Testis (tissue), 2 donors: ENCODE measurements at regions not wholly inside any gene's neighbourhood (a gene's known extent, or its start where the extent isn't known, plus 50 kb on each side); places are given as distances from the start of the nearest gene placed in this dataset.

Experiments
- DNase-seq: peaks from one replicate; pipeline ENCODE4 v3.0.0-alpha.2; 2019
- H3K27ac ChIP-seq, 2 donors: fragments of 200-600 bp; sonication (generic); one replicate each; pipeline ENCODE4 v1.5.1; 2019
- H3K27me3 ChIP-seq: fragments of 200-600 bp; sonication (generic); one replicate; pipeline ENCODE4 v1.5.1; 2019
- H3K36me3 ChIP-seq: fragments of 200-600 bp; sonication (generic); one replicate; pipeline ENCODE4 v1.5.1; 2017; ENCODE audit warnings: low read depth; ENCODE audit errors: missing control alignments
- H3K4me1 ChIP-seq: fragments of 200-600 bp; sonication (generic); one replicate; pipeline ENCODE4 v1.5.1; 2019
- H3K4me3 ChIP-seq, 2 donors: fragments of 200-600 bp; sonication (generic); one replicate each; pipeline ENCODE4 v1.5.1; 2017 to 2019
- H3K9me3 ChIP-seq: fragments of 200-600 bp; sonication (generic); one replicate; pipeline ENCODE4 v1.5.1; 2017
- CTCF ChIP-seq, 3 experiments: fragments of 450-650 bp in 2 of 3; fragments of 200-600 bp in 1 of 3; sonication (generic) in 1 of 3; IDR thresholded peaks; one replicate each; pipeline ENCODE4 v1.5.1; 2016 to 2019; ENCODE audit warnings: antibody characterized with exemption in 3 of 3, mild to moderate bottlenecking in 2 of 3, moderate library complexity in 1 of 3
- POLR2A ChIP-seq: fragments of 450-650 bp; IDR thresholded peaks from one replicate; pipeline ENCODE4 v1.6.1; 2017; ENCODE audit warnings: antibody characterized with exemption, mild to moderate bottlenecking, moderate library complexity
- WGBS, 2 donors: methylation state at CpG; one replicate each; pipeline ENCODE4 v1.1.5; 2018; 5-methylcytosine and 5-hydroxymethylcytosine counted together
- intact Hi-C: fragments of 100-400 bp; cut with DNase I; formaldehyde crosslinking; loops from one replicate; pipeline ENCODE4 v1.15.1; 2023; ENCODE audit warnings: low total_unique reads

GRCh38 chr12:115215544-115215943 is 531.6 kb upstream of the TBX3 start:
- Histone ChIP-seq H3K36me3 (no peaks in the 10 kb centered on the region), H3K27ac (no peak overlapping the region), H3K9me3 (no peaks in the 10 kb centered on the region), H3K27me3 (no peaks in the 10 kb centered on the region), H3K4me3 (no peak overlapping the region), H3K4me1 (peaks cover 7% of the 10 kb centered on the region)
- intact Hi-C loops = no loop called here
- DNase-seq = no peak
- TF ChIP-seq POLR2A = no peak
- WGBS, 2 donors = 92 to 95% methylated on average over 3 of the region's 3 CpGs

- H3K27me3 ChIP-seq = no peaks in the 10 kb centered on the region
These were observed 529.6 kb upstream of the TBX3 start for GRCh38 chr12:115213538-115214016.

GRCh38 chr12:115213118-115213517 is 529.1 kb upstream of the TBX3 start:
- intact Hi-C loops = no loop called here
- WGBS, 2 donors = 82 to 83% methylated on average over 1 of the region's 1 CpG
- no peaks in the 10 kb centered on the region for H3K9me3 ChIP-seq
- H3K36me3 ChIP-seq = no peaks in the 10 kb centered on the region
- peak overlapping the region in 1 of 2 donors; percentile 19 for H3K27ac ChIP-seq
- no peak for DNase-seq
- no peaks in the 10 kb centered on the region for H3K27me3 ChIP-seq
- H3K4me3 ChIP-seq = no peak overlapping the region
- H3K4me1 ChIP-seq = peaks cover 7% of the 10 kb centered on the region
- TF ChIP-seq CTCF (IDR thresholded peaks at IDR 0.05) (no peak), POLR2A (no peak)

More at GRCh38 chr12:115213538-115214016, 529.6 kb upstream of the TBX3 start:
- DNase-seq = peak; percentile 18
- 45% methylated on average over 6 of the region's 6 CpGs for WGBS, 2 donors
- Histone ChIP-seq H3K9me3 (no peaks in the 10 kb centered on the region), H3K4me1 (peaks cover 7% of the 10 kb centered on the region), H3K4me3 (no peak overlapping the region), H3K36me3 (no peaks in the 10 kb centered on the region), H3K27ac (peak overlapping the region in 1 of 2 donors; percentile 19)
- intact Hi-C loops = no loop called here
- no peak for TF ChIP-seq CTCF (IDR thresholded peaks at IDR 0.05)
- TF ChIP-seq POLR2A = no peak

- Histone ChIP-seq H3K27ac (no peak overlapping the region), H3K9me3 (no peaks in the 10 kb centered on the region), H3K4me3 (no peak overlapping the region), H3K36me3 (no peaks in the 10 kb centered on the region), H3K27me3 (no peaks in the 10 kb centered on the region), H3K4me1 (peaks cover 7% of the 10 kb centered on the region)
- DNase-seq = no peak
- intact Hi-C loops = no loop called here
- 0% methylated on average over 1 of the region's 1 CpG for WGBS, 2 donors
- TF ChIP-seq POLR2A = no peak
- no peak for TF ChIP-seq CTCF (IDR thresholded peaks at IDR 0.05)
These were observed 528.4 kb upstream of the TBX3 start for GRCh38 chr12:115212356-115212755.

GRCh38 chr12:115210533-115211252 is 526.7 kb upstream of the TBX3 start:
- Histone ChIP-seq H3K27ac (no peak overlapping the region), H3K36me3 (no peaks in the 10 kb centered on the region), H3K4me3 (no peak overlapping the region), H3K4me1 (peaks cover 7% of the 10 kb centered on the region), H3K9me3 (no peaks in the 10 kb centered on the region), H3K27me3 (no peaks in the 10 kb centered on the region)
- intact Hi-C loops = no loop called here
- TF ChIP-seq CTCF (IDR thresholded peaks at IDR 0.05) (no peak), POLR2A (no peak)
- DNase-seq = peak; percentile 40
- 57 to 64% methylated on average over 3 of the region's 3 CpGs for WGBS, 2 donors
